SK-N-SH (cell line): ENCODE measurements at regions not wholly inside any gene's neighbourhood (a gene's known extent, or its start where the extent isn't known, plus 50 kb on each side); places are given as distances from the start of the nearest gene placed in this dataset.

ENCODE experiments used
- CTCF ChIA-PET: fragments of 300-600, 350-600 bp; formaldehyde crosslinking; extraction: SDS; loops from one replicate; lab custom pipeline; 2021; lab: Yijun Ruan, JAX
- POLR2A ChIA-PET: fragments of 350-600 bp; sonication (Branson Sonifier 250); formaldehyde crosslinking; extraction: SDS; loops from one replicate; lab custom pipeline; 2020; ENCODE audit warnings: antibody characterized with exemption, inconsistent platforms; lab: Yijun Ruan, JAX
- DNase-seq: peaks from one replicate; pipeline ENCODE4 v3.0.0; 2012
- H2AFZ ChIP-seq: fragments of 200-600 bp; sonication (generic); 2 replicates; pipeline ENCODE4 v1.8.1; 2016; ENCODE audit warnings: antibody characterized with exemption, mild to moderate bottlenecking, low read depth
- H3F3A ChIP-seq: fragments of 200-600 bp; sonication (generic); replicated peaks from 2 replicates; pipeline ENCODE3; 2016; ENCODE audit warnings: antibody characterized with exemption, mild to moderate bottlenecking; ENCODE audit not compliant: insufficient read depth
- H3K27ac ChIP-seq, 2 experiments: fragments of 200-500 bp in 1 of 2; fragments of 200-600 bp in 1 of 2; sonication (Bioruptor generic) in 1 of 2; sonication (generic), shearing (Covaris generic) in 1 of 2; 2 replicates each; pipeline versions ENCODE4 v1.5.1 to v1.6.1; 2014 to 2016; ENCODE audit warnings: low read depth in 2 of 2, inconsistent platforms in 1 of 2, low read length in 1 of 2, mild to moderate bottlenecking in 1 of 2, mixed read lengths in 1 of 2
- H3K27me3 ChIP-seq: fragments of 200-600 bp; sonication (generic), shearing (Covaris generic); 2 replicates; pipeline ENCODE4 v1.6.1; 2016; ENCODE audit warnings: mixed run types; ENCODE audit not compliant: insufficient read depth
- H3K36me3 ChIP-seq, 2 experiments: fragments of 200-500 bp in 1 of 2; fragments of 200-600 bp in 1 of 2; sonication (Bioruptor generic) in 1 of 2; sonication (generic) in 1 of 2; replicated peaks in 1 of 2; 2 replicates each; pipeline versions ENCODE3 to v1.5.1; 2014 to 2016; ENCODE audit warnings: low read length in 1 of 2, mild to moderate bottlenecking in 1 of 2; ENCODE audit not compliant: insufficient read depth in 2 of 2, control insufficient read depth in 1 of 2
- H3K4me1 ChIP-seq, 2 experiments: fragments of 200-500 bp in 1 of 2; fragments of 200-600 bp in 1 of 2; sonication (Bioruptor generic) in 1 of 2; sonication (generic), shearing (Covaris generic) in 1 of 2; 2 replicates each; pipeline versions ENCODE4 v1.5.1 to v1.6.1; 2014 to 2016; ENCODE audit warnings: low read depth in 1 of 2, low read length in 1 of 2, mixed run types in 1 of 2; ENCODE audit not compliant: insufficient read depth in 2 of 2, control insufficient read depth in 1 of 2
- H3K4me2 ChIP-seq: fragments of 200-600 bp; sonication (generic), shearing (Covaris generic); 2 replicates; pipeline ENCODE4 v1.6.1; 2017; ENCODE audit warnings: mixed run types
- H3K4me3 ChIP-seq, 2 experiments: fragments of 200-500 bp in 1 of 2; fragments of 200-600 bp in 1 of 2; sonication (Bioruptor generic) in 1 of 2; sonication (generic), shearing (Covaris generic) in 1 of 2; 2 replicates each; pipeline versions ENCODE4 v1.5.1 to v1.8.1; 2014 to 2016; ENCODE audit warnings: low read depth in 2 of 2, inconsistent platforms in 1 of 2, low read length in 1 of 2, mild to moderate bottlenecking in 1 of 2, mixed read lengths in 1 of 2, moderate library complexity in 1 of 2
- H3K79me2 ChIP-seq: fragments of 200-600 bp; sonication (generic); 2 replicates; pipeline ENCODE4 v1.8.1; 2017; ENCODE audit warnings: mild to moderate bottlenecking; ENCODE audit not compliant: insufficient read depth
- H3K9ac ChIP-seq: fragments of 200-600 bp; sonication (generic); 2 replicates; pipeline ENCODE4 v1.6.1; 2017; ENCODE audit warnings: mixed run types
- H3K9me2 ChIP-seq: fragments of 200-600 bp; sonication (generic); 2 replicates; pipeline ENCODE4 v1.6.1; 2017; ENCODE audit warnings: mixed run types
- H3K9me3 ChIP-seq: fragments of 200-600 bp; sonication (generic); 2 replicates; pipeline ENCODE4 v1.6.1; 2017; ENCODE audit warnings: mixed run types, mild to moderate bottlenecking, moderate library complexity
- H4K20me1 ChIP-seq: fragments of 200-600 bp; sonication (generic); 2 replicates; pipeline ENCODE4 v1.6.1; 2017; ENCODE audit warnings: mild to moderate bottlenecking, mixed run types; ENCODE audit not compliant: insufficient read depth
- ELF1 ChIP-seq: IDR thresholded peaks from 2 replicates; pipeline ENCODE4 v1.4.0; 2012
- EP300 ChIP-seq, 2 experiments: IDR thresholded peaks; 2 replicates each; pipeline versions ENCODE4 v1.4.0 to v1.6.1; 2012; ENCODE audit warnings: borderline replicate concordance in 1 of 2, low read depth in 1 of 2, low read length in 1 of 2
- FOSL2 ChIP-seq: IDR thresholded peaks from 2 replicates; pipeline ENCODE4 v1.4.0; 2012; ENCODE audit warnings: low read depth, mild to moderate bottlenecking, moderate library complexity, borderline replicate concordance
- FOXJ3 ChIP-seq: sonication (generic); formaldehyde crosslinking; IDR thresholded peaks from 2 replicates; pipeline ENCODE4 v1.5.1; 2020; ENCODE audit warnings: mild to moderate bottlenecking, missing genetic modification reagents
- JUND ChIP-seq: IDR thresholded peaks from 2 replicates; pipeline ENCODE4 v1.4.0; 2012
- MEF2A ChIP-seq: IDR thresholded peaks from 2 replicates; pipeline ENCODE4 v1.4.0; 2012; ENCODE audit warnings: low read depth, borderline replicate concordance
- NRF1 ChIP-seq: IDR thresholded peaks from 2 replicates; pipeline ENCODE4 v1.6.1; 2012; ENCODE audit warnings: low read depth, mild to moderate bottlenecking, low read length
- RAD21 ChIP-seq: IDR thresholded peaks from 2 replicates; pipeline ENCODE4 v1.6.1; 2012; ENCODE audit warnings: mild to moderate bottlenecking, low read length
- RCOR1 ChIP-seq: fragments of 150-350 bp; IDR thresholded peaks from 2 replicates; pipeline ENCODE4 v1.6.1; 2017; ENCODE audit warnings: antibody characterized with exemption, low read length
- RFX5 ChIP-seq: IDR thresholded peaks from 2 replicates; pipeline ENCODE4 v1.6.1; 2012; ENCODE audit warnings: mild to moderate bottlenecking, improper control_type of control experiment, low read length
- TAF1 ChIP-seq: IDR thresholded peaks from 2 replicates; pipeline ENCODE4 v1.6.1; 2012; ENCODE audit warnings: low read depth, mild to moderate bottlenecking, low read length, moderate library complexity, borderline replicate concordance
- YY1 ChIP-seq: IDR thresholded peaks from 2 replicates; pipeline ENCODE4 v1.4.0; 2012; ENCODE audit warnings: low read depth, mild to moderate bottlenecking
- ZBTB33 ChIP-seq: IDR thresholded peaks from 2 replicates; pipeline ENCODE4 v1.4.0; 2012; ENCODE audit warnings: low read depth, borderline replicate concordance
- WGBS: methylation state at CpG from one replicate; pipeline ENCODE4 v1.1.6; 2017; ENCODE audit warnings: low lambda C conversion rate; 5-methylcytosine and 5-hydroxymethylcytosine counted together
- TF ChIP-seq, protein P1 (sequence below): fragments of 200-600 bp; sonication (generic); IDR thresholded peaks from 2 replicates; pipeline ENCODE4 v1.6.1; 2017; ENCODE audit warnings: antibody characterized with exemption, mild to moderate bottlenecking, moderate library complexity

GRCh38 chr17:72053449-72053848, 67.4 kb upstream of the SOX9 start:
- ChIA-PET CTCF (interaction anchor here (0.6 to 1.4 kb wide), 7 partner anchors 8 to 181 kb away, joined by 3 to 6 read pairs (median 3); no protein-coding TSS in a partner anchor), POLR2A (no interaction called here)
- Histone ChIP-seq H3K9ac (no peak overlapping the region), H3K27me3 (no peaks in the 10 kb centered on the region; the same call in 1 of the 2 replicates), H2AFZ (no peak overlapping the region), H3K27ac (no peak overlapping the region), H3K4me2 (no peak overlapping the region), H3K9me3 (no peaks in the 10 kb centered on the region), H3K36me3 (no peaks in the 10 kb centered on the region), H4K20me1 (no peaks in the 10 kb centered on the region), H3K4me3 (no peak overlapping the region), H3K9me2 (no peaks in the 10 kb centered on the region), H3F3A (no peaks in the 10 kb centered on the region), H3K79me2 (no peaks in the 10 kb centered on the region), H3K4me1 (no peaks in the 10 kb centered on the region)
- peak; percentile 24 for DNase-seq
- TF ChIP-seq ELF1 (no peak), RCOR1 (no peak), TAF1 (no peak), JUND (no peak), FOXJ3 (no peak), RFX5 (no peak), NRF1 (no peak), EP300 (IDR thresholded peaks at IDR 0.05; ENCODE audit: borderline replicate concordance in 1 of 2, low read depth in 1 of 2, low read length in 1 of 2) (no peak), MEF2A (no peak)
- 68% methylated on average over 12 of the region's 12 CpGs for WGBS

GRCh38 chr17:72056155-72056554, 64.7 kb upstream of the SOX9 start:
- TF ChIP-seq ZBTB33 (no peak), FOSL2 (no peak), YY1 (no peak), RAD21 (no peak)
- TF ChIP-seq, protein P1, sequence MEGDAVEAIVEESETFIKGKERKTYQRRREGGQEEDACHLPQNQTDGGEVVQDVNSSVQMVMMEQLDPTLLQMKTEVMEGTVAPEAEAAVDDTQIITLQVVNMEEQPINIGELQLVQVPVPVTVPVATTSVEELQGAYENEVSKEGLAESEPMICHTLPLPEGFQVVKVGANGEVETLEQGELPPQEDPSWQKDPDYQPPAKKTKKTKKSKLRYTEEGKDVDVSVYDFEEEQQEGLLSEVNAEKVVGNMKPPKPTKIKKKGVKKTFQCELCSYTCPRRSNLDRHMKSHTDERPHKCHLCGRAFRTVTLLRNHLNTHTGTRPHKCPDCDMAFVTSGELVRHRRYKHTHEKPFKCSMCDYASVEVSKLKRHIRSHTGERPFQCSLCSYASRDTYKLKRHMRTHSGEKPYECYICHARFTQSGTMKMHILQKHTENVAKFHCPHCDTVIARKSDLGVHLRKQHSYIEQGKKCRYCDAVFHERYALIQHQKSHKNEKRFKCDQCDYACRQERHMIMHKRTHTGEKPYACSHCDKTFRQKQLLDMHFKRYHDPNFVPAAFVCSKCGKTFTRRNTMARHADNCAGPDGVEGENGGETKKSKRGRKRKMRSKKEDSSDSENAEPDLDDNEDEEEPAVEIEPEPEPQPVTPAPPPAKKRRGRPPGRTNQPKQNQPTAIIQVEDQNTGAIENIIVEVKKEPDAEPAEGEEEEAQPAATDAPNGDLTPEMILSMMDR = no peak
- Histone ChIP-seq H3K36me3 (no peaks in the 10 kb centered on the region), H4K20me1 (no peaks in the 10 kb centered on the region), H3K27me3 (no peaks in the 10 kb centered on the region; the same call in 1 of the 2 replicates), H3F3A (no peaks in the 10 kb centered on the region), H3K9me2 (no peaks in the 10 kb centered on the region), H3K4me2 (no peak overlapping the region), H3K9ac (no peak overlapping the region), H3K9me3 (no peaks in the 10 kb centered on the region), H3K79me2 (no peaks in the 10 kb centered on the region), H2AFZ (no peak overlapping the region), H3K27ac (no peak overlapping the region), H3K4me1 (no peaks in the 10 kb centered on the region), H3K4me3 (no peak overlapping the region)
- ChIA-PET CTCF (no interaction called here), POLR2A (no interaction called here)
- DNase-seq = no peak
- 92% methylated on average over 4 of the region's 4 CpGs for WGBS
